ENCODE measurements at regions not wholly inside any gene's neighbourhood (a gene's known extent, or its start where the extent isn't known, plus 50 kb on each side); places are given as distances from the start of the nearest gene placed in this dataset.

DNA sequence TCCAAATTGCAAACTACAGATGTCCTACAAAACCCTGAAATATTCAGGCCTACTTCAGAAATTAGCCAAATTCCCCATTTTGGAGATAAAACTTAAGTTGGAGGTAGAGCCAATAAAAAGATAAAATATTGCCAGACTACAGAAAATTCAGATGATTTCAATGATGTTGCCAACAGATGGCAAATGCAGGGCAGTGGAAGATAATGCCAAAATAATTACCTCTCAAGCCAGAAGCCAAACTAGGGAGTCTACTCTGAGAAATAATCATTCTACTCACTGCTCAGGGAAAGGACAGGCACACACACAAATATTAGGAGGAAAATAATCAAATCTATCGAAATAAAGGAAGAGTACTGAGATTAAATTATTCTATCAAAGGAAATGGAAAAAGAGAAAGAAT is 347.5 kb upstream of the CCNG1 start:
- no peak overlapping the region for H3K27ac ChIP-seq
- H3K4me3 ChIP-seq, result no peak overlapping the region
- H3K27me3 ChIP-seq, result no peaks in the 10 kb centered on the region
- no peaks in the 10 kb centered on the region for H3K36me3 ChIP-seq
- no peak for DNase-seq
- no peak for TF ChIP-seq POLR2A (IDR thresholded peaks at IDR 0.05)
- TF ChIP-seq, protein P1, sequence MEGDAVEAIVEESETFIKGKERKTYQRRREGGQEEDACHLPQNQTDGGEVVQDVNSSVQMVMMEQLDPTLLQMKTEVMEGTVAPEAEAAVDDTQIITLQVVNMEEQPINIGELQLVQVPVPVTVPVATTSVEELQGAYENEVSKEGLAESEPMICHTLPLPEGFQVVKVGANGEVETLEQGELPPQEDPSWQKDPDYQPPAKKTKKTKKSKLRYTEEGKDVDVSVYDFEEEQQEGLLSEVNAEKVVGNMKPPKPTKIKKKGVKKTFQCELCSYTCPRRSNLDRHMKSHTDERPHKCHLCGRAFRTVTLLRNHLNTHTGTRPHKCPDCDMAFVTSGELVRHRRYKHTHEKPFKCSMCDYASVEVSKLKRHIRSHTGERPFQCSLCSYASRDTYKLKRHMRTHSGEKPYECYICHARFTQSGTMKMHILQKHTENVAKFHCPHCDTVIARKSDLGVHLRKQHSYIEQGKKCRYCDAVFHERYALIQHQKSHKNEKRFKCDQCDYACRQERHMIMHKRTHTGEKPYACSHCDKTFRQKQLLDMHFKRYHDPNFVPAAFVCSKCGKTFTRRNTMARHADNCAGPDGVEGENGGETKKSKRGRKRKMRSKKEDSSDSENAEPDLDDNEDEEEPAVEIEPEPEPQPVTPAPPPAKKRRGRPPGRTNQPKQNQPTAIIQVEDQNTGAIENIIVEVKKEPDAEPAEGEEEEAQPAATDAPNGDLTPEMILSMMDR (IDR thresholded peaks at IDR 0.05), result no peak
- H3K4me1 ChIP-seq, result no peaks in the 10 kb centered on the region
- no peaks in the 10 kb centered on the region for H3K9me3 ChIP-seq

GRCh38 chr5:163094492-163095180 is 342.8 kb upstream of the CCNG1 start:
- no peak for TF ChIP-seq POLR2A (IDR thresholded peaks at IDR 0.05)
- TF ChIP-seq, protein P1 (IDR thresholded peaks at IDR 0.05), result no peak
- DNase-seq, result no peak
- Histone ChIP-seq H3K27ac (no peak overlapping the region), H3K9me3 (no peaks in the 10 kb centered on the region), H3K4me3 (no peak overlapping the region), H3K27me3 (no peaks in the 10 kb centered on the region), H3K4me1 (no peaks in the 10 kb centered on the region), H3K36me3 (no peaks in the 10 kb centered on the region)

GRCh38 chr5:163104464-163104863 is 332.9 kb upstream of the CCNG1 start:
- TF ChIP-seq, protein P1 (IDR thresholded peaks at IDR 0.05), result no peak
- no peak for TF ChIP-seq POLR2A (IDR thresholded peaks at IDR 0.05)
- no peak for DNase-seq

DNA sequence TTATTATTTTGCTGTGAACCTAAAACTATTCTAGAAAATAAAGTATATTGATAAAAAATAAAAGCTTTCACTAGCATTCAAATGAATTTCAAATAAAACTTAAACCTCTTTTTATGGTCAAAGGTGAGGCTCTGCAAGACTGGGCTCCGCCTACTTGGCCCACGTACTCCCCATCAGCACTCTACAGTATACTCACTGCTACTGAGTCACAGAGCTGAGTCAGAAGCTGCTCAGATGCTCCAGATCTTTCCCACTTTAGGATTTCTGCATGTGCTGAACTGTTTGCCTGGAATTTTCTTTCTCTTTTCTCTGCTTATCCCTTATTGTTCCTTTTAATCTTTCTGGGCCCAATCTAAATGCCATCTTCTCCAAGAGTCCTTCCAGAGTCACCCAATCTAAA is 331.9 kb upstream of the CCNG1 start:
- no peaks in the 10 kb centered on the region for H3K9me3 ChIP-seq
- DNase-seq, result no peak
- no peak overlapping the region for H3K4me3 ChIP-seq
- no peaks in the 10 kb centered on the region for H3K36me3 ChIP-seq
- H3K4me1 ChIP-seq, result no peaks in the 10 kb centered on the region
- H3K27ac ChIP-seq, result no peak overlapping the region
- TF ChIP-seq, protein P1 (IDR thresholded peaks at IDR 0.05), result no peak
- no peak for TF ChIP-seq POLR2A (IDR thresholded peaks at IDR 0.05)
- H3K27me3 ChIP-seq, result no peaks in the 10 kb centered on the region

More at GRCh38 chr5:163104464-163104863, 332.9 kb upstream of the CCNG1 start:
- Histone ChIP-seq H3K4me3 (no peak overlapping the region), H3K9me3 (no peaks in the 10 kb centered on the region), H3K27ac (no peak overlapping the region), H3K4me1 (no peaks in the 10 kb centered on the region), H3K36me3 (no peaks in the 10 kb centered on the region), H3K27me3 (no peaks in the 10 kb centered on the region)

GRCh38 chr5:163106098-163106497 is 331.3 kb upstream of the CCNG1 start:
- H3K4me1 ChIP-seq, result no peaks in the 10 kb centered on the region
- H3K36me3 ChIP-seq, result no peaks in the 10 kb centered on the region
- TF ChIP-seq POLR2A (IDR thresholded peaks at IDR 0.05), result no peak
- TF ChIP-seq, protein P1 (IDR thresholded peaks at IDR 0.05), result no peak
- H3K9me3 ChIP-seq, result no peaks in the 10 kb centered on the region
- DNase-seq, result no peak
- no peak overlapping the region for H3K4me3 ChIP-seq
- H3K27ac ChIP-seq, result no peak overlapping the region
- H3K27me3 ChIP-seq, result no peaks in the 10 kb centered on the region

DNA sequence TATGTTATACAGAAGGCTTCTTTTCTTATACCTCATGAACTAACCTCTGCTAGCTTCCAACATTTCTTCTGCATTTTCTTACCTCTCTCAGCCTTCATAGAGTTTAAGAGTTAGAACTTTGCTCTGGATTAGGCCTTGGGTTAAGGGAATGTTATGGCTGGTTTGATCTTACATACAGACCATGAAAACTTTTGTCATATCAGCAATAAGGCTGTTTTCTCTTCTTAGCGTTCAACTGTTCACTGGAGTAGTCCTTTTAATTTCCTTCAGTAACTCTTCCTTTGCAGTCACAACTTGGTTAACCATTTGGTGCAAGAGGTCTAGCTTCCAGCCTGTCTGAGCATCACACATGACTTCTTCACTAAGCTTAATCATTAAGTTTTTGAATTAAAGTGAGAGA is 329.0 kb upstream of the CCNG1 start:
- no peaks in the 10 kb centered on the region for H3K9me3 ChIP-seq
- no peak overlapping the region for H3K27ac ChIP-seq
- no peaks in the 10 kb centered on the region for H3K4me1 ChIP-seq
- no peaks in the 10 kb centered on the region for H3K27me3 ChIP-seq
- no peak for DNase-seq
- no peak overlapping the region for H3K4me3 ChIP-seq
- TF ChIP-seq, protein P1 (IDR thresholded peaks at IDR 0.05), result no peak
- no peak for TF ChIP-seq POLR2A (IDR thresholded peaks at IDR 0.05)
- H3K36me3 ChIP-seq, result no peaks in the 10 kb centered on the region
